Thyroid gland (tissue), 4 donors: ENCODE measurements at regions not wholly inside any gene's neighbourhood (a gene's known extent, or its start where the extent isn't known, plus 50 kb on each side); places are given as distances from the start of the nearest gene placed in this dataset.

Experiments used
- DNase-seq, 2 donors: peaks; one replicate each; pipeline ENCODE4 v3.0.0-alpha.2; 2019
- H3K27ac ChIP-seq, 3 donors: fragments of 200-600 bp; sonication (generic); 1 replicate in 2 of 3; 2 replicates in 1 of 3; pipeline ENCODE4 v1.5.1; 2016 to 2019; ENCODE audit warnings: mild to moderate bottlenecking in 1 of 3, moderate library complexity in 1 of 3
- H3K27me3 ChIP-seq: fragments of 200-600 bp; sonication (generic); one replicate; pipeline ENCODE4 v1.5.1; 2019
- H3K36me3 ChIP-seq, 2 donors: fragments of 200-600 bp; sonication (generic); one replicate each; pipeline ENCODE4 v1.5.1; 2016 to 2019
- H3K4me1 ChIP-seq, 2 donors: fragments of 200-600 bp; sonication (generic); one replicate each; pipeline ENCODE4 v1.5.1; 2017 to 2019
- H3K4me3 ChIP-seq, 3 donors: fragments of 200-600 bp; sonication (generic); replicated peaks in 1 of 3; 1 replicate in 2 of 3; 2 replicates in 1 of 3; pipeline ENCODE4 v1.5.1; 2016; ENCODE audit warnings: mild to moderate bottlenecking in 1 of 3
- H3K9me3 ChIP-seq: fragments of 200-600 bp; sonication (generic); one replicate; pipeline ENCODE4 v1.5.1; 2017
- CTCF ChIP-seq, 6 experiments: fragments of 200-600 bp in 3 of 6; fragments of 450-650 bp in 3 of 6; sonication (generic) in 3 of 6; IDR thresholded peaks; one replicate each; pipeline ENCODE4 v1.5.1; 2016 to 2019; ENCODE audit warnings: antibody characterized with exemption in 6 of 6, mild to moderate bottlenecking in 2 of 6, inconsistent platforms in 1 of 6, moderate library complexity in 1 of 6
- POLR2A ChIP-seq, 2 donors: fragments of 450-650 bp; IDR thresholded peaks; one replicate each; pipeline ENCODE4 v1.6.1; 2017; ENCODE audit warnings: antibody characterized with exemption in 2 of 2, mild to moderate bottlenecking in 2 of 2, moderate library complexity in 1 of 2
- WGBS, 2 donors: methylation state at CpG; one replicate each; pipeline ENCODE4 v1.1.5; 2017; 5-methylcytosine and 5-hydroxymethylcytosine counted together
- intact Hi-C: fragments of 100-400 bp; cut with DNase I; formaldehyde crosslinking; loops from one replicate; pipeline ENCODE4 v1.15.1; 2023

DNA sequence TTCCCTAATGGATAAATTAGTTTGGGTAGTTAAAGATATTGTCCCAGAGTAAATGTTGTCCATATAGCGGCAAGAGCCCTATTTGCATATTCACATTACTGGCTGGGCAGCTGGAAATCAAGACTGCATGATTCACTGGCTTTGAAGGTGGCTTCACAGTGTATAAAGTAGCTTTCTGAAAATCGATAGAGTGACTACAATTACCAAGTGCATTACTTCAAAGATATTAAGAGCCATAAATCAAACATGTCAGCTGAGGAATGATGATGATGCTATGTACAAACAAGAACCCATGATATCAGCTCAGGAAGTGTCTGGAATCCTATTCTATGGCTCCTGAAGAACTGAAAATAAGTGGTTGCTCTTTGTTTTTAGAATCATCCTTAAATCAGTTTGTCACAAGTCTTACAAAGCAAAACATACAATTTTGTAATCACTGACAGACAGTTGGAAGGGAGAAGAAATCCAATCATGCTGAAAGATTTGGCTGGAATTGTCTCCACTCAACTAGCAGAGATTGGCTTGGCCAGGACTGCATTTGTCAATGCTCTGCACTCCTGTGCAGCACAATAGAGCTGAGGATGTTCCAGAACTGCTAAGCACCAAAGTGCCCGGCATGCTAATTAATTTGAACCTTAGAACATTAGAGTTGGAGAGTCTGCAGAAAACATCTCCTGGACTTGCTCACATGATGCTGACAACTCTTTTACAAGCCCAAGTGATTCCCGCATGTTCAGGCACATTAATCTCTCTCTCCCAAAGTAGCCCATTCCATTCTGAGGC, 77.9 kb upstream of the B3GAT2 start:
- 79 to 83% methylated on average over 4 of the region's 4 CpGs for WGBS, 2 donors
- no peak for TF ChIP-seq POLR2A (IDR thresholded peaks at IDR 0.05)
- H3K4me1 ChIP-seq, result no peaks in the 10 kb centered on the region
- H3K27ac ChIP-seq, result no peak overlapping the region
- no peak overlapping the region for H3K4me3 ChIP-seq
- no peaks in the 10 kb centered on the region for H3K27me3 ChIP-seq
- H3K36me3 ChIP-seq, result no peaks in the 10 kb centered on the region
- no peak for DNase-seq
- H3K9me3 ChIP-seq, result no peaks in the 10 kb centered on the region
- intact Hi-C loops, result no loop called here

- no peak for DNase-seq
- Histone ChIP-seq H3K27ac (no peak overlapping the region), H3K9me3 (no peaks in the 10 kb centered on the region), H3K27me3 (no peaks in the 10 kb centered on the region), H3K4me1 (no peaks in the 10 kb centered on the region), H3K4me3 (no peak overlapping the region), H3K36me3 (no peaks in the 10 kb centered on the region)
- TF ChIP-seq POLR2A (IDR thresholded peaks at IDR 0.05), result no peak
- no peak for TF ChIP-seq CTCF (IDR thresholded peaks at IDR 0.05)
- intact Hi-C loops, result no loop called here
These were observed 79.0 kb upstream of the B3GAT2 start for GRCh38 chr6:71035871-71036270.

GRCh38 chr6:71038711-71039344, 82.0 kb upstream of the B3GAT2 start:
- Histone ChIP-seq H3K4me1 (no peaks in the 10 kb centered on the region), H3K36me3 (no peaks in the 10 kb centered on the region), H3K27me3 (no peaks in the 10 kb centered on the region), H3K9me3 (no peaks in the 10 kb centered on the region), H3K27ac (no peak overlapping the region), H3K4me3 (no peak overlapping the region)
- 71 to 78% methylated on average over 8 of the region's 8 CpGs for WGBS, 2 donors
- intact Hi-C loops, result no loop called here
- TF ChIP-seq POLR2A (IDR thresholded peaks at IDR 0.05), result no peak
- no peak for TF ChIP-seq CTCF (IDR thresholded peaks at IDR 0.05)
- DNase-seq, result no peak

DNA sequence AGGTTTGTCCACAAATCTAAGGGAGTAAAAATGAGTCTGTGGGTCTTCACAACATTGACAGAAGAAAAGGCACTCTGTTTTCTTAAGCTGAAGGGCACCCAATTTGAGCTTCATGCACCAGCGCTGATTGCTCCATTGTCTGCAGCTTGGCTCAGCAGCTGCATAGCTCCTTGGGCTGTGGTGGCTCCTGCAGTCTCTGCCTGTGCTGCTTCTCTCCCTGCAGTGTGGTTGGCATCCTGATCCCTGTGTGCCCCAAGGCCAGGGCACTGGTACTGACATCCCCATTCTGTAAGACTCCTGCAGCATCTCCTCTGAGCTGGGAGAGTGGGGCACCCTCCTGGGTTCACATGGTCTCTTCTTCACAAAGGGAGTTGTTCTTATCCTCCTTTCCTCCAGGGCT, 83.2 kb upstream of the B3GAT2 start:
- no peaks in the 10 kb centered on the region for H3K4me1 ChIP-seq
- TF ChIP-seq CTCF (IDR thresholded peaks at IDR 0.05) (no peak), POLR2A (IDR thresholded peaks at IDR 0.05) (no peak)
- intact Hi-C loops, result no loop called here
- no peak overlapping the region for H3K4me3 ChIP-seq
- H3K9me3 ChIP-seq, result no peaks in the 10 kb centered on the region
- no peak overlapping the region for H3K27ac ChIP-seq
- DNase-seq, result no peak
- H3K36me3 ChIP-seq, result no peaks in the 10 kb centered on the region
- WGBS, 2 donors, result 0 to 60% methylated on average over 1 of the region's 1 CpG
- H3K27me3 ChIP-seq, result no peaks in the 10 kb centered on the region

DNA sequence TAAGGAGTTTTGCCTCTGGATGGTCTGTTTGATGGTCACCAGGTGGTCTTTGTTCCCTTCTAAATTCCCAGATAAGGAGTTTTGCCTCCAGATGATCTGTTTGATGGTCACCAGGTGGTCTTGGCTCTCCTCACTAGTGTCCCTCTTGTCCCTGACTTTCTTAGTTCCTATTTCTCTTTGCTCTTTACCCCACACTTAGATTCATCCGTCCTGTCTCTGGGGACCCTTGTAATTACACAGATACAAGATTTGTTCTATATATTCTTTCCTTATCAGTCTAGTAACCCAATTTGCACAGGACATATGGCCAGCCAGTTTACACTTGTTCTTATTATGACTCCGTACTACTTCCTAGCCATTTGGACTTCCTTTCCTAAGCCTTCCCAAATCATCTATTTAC, 84.0 kb upstream of the B3GAT2 start:
- no peaks in the 10 kb centered on the region for H3K27me3 ChIP-seq
- H3K36me3 ChIP-seq, result no peaks in the 10 kb centered on the region
- no peak overlapping the region for H3K4me3 ChIP-seq
- H3K9me3 ChIP-seq, result no peaks in the 10 kb centered on the region
- DNase-seq, result no peak
- H3K27ac ChIP-seq, result no peak overlapping the region
- no peaks in the 10 kb centered on the region for H3K4me1 ChIP-seq
- WGBS, 2 donors, result 65 to 70% methylated on average over 2 of the region's 2 CpGs
- intact Hi-C loops, result no loop called here
- no peak for TF ChIP-seq CTCF (IDR thresholded peaks at IDR 0.05)
- TF ChIP-seq POLR2A (IDR thresholded peaks at IDR 0.05), result no peak
